Mucosa of descending colon (tissue), 3 donors: ENCODE measurements at regions not wholly inside any gene's neighbourhood (a gene's known extent, or its start where the extent isn't known, plus 50 kb on each side); places are given as distances from the start of the nearest gene placed in this dataset.
"Not testable (repeated sequence)": the region's sequence is repeated elsewhere in the genome, so short reads cannot be mapped to it uniquely, and the experiment has no call there.

Experiments used
- ATAC-seq: fragments of 200-7000 bp; cut with Tn5 transposase; one replicate; pipeline ENCODE4 v1.9.1; 2020; ENCODE audit warnings: mild to moderate bottlenecking, moderate library complexity
- DNase-seq, 3 donors: peaks; one replicate each; pipeline ENCODE4 v3.0.0-alpha.2; 2020
- H3K36me3 ChIP-seq: fragments of 200-600 bp; one replicate; pipeline ENCODE4 v1.8.0; 2021; ENCODE audit warnings: low read depth, mild to moderate bottlenecking
- H3K4me1 ChIP-seq: fragments of 200-600 bp; one replicate; pipeline ENCODE4 v1.8.0; 2021; ENCODE audit warnings: low read depth, mild to moderate bottlenecking
- H3K4me3 ChIP-seq: fragments of 200-600 bp; one replicate; pipeline ENCODE4 v1.8.0; 2021; ENCODE audit warnings: mild to moderate bottlenecking
- H3K9me3 ChIP-seq: fragments of 200-600 bp; one replicate; pipeline ENCODE4 v1.8.0; 2021; ENCODE audit warnings: mild to moderate bottlenecking
- intact Hi-C, 2 donors: fragments of 100-400 bp; cut with DNase I in 1 of 2; cut with micrococcal nuclease in 1 of 2; formaldehyde crosslinking; loops; one replicate each; pipeline versions ENCODE4 v1.11.0 to v1.11.1; 2022; cut with DNase I, micrococcal nuclease
- TF ChIP-seq, protein P1 (sequence below): fragments of 200-600 bp; IDR thresholded peaks from one replicate; pipeline ENCODE4 v1.8.0; 2022; ENCODE audit warnings: antibody characterized with exemption, mild to moderate bottlenecking
- donor health status: DM: no; HTN: no; CAD: no; lungs with moderate emphysema.
- donor health status: DM: no; HTN: no; CAD: no.
- donor health status: DM: no; HTN: yes; CAD: no.

DNA sequence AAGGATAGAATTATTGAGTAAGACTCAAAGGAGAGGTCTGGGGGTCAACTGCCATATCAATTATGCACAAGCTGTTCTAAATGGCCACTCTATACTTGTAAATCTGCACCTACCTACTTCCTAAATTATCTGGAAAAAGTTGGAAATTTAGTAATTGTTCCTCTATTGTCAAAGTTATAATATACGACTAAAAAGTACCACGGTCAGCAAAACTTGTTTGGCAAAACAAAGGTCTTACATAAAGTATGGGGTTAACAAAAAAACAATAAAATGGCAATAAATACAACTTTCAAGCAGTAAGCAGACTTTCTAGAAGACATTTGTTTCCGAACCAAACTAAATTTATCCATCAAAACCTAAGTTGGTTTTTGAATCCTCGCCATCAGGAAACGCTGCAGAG lies 309.7 kb downstream of the FRK start:
- H3K36me3 ChIP-seq = no peaks in the 10 kb centered on the region
- H3K4me3 ChIP-seq = no peak overlapping the region
- no peaks in the 10 kb centered on the region for H3K4me1 ChIP-seq
- no peak for DNase-seq
- no peaks in the 10 kb centered on the region for H3K9me3 ChIP-seq
- ATAC-seq = no peak
- intact Hi-C loops = no loop called here
- TF ChIP-seq, protein P1, sequence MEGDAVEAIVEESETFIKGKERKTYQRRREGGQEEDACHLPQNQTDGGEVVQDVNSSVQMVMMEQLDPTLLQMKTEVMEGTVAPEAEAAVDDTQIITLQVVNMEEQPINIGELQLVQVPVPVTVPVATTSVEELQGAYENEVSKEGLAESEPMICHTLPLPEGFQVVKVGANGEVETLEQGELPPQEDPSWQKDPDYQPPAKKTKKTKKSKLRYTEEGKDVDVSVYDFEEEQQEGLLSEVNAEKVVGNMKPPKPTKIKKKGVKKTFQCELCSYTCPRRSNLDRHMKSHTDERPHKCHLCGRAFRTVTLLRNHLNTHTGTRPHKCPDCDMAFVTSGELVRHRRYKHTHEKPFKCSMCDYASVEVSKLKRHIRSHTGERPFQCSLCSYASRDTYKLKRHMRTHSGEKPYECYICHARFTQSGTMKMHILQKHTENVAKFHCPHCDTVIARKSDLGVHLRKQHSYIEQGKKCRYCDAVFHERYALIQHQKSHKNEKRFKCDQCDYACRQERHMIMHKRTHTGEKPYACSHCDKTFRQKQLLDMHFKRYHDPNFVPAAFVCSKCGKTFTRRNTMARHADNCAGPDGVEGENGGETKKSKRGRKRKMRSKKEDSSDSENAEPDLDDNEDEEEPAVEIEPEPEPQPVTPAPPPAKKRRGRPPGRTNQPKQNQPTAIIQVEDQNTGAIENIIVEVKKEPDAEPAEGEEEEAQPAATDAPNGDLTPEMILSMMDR = no peak

DNA sequence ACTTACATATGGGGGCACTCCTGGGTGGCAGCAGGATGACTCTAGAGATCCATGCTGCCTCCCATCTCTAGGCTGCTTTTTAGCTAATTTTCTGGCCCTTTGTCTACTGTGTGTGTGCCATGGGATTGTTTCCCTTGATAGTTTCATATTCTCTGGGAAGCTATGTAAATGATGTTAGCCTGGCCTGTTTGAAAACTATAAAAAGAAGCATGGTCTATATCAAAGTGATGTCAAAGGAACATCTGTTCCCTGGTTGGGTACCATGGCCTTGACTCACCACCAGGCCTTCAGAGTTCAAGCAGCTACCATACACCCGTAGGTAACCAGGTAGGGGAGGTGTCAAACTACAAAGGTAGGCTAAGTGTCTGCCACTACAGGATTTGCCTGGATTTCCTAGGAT lies 310.4 kb downstream of the FRK start:
- no peak overlapping the region for H3K4me3 ChIP-seq
- H3K4me1 ChIP-seq = no peaks in the 10 kb centered on the region
- H3K36me3 ChIP-seq = no peaks in the 10 kb centered on the region
- DNase-seq (no peak), ATAC-seq (no peak)
- TF ChIP-seq, protein P1 = no peak
- intact Hi-C loops = no loop called here
- no peaks in the 10 kb centered on the region for H3K9me3 ChIP-seq

DNA sequence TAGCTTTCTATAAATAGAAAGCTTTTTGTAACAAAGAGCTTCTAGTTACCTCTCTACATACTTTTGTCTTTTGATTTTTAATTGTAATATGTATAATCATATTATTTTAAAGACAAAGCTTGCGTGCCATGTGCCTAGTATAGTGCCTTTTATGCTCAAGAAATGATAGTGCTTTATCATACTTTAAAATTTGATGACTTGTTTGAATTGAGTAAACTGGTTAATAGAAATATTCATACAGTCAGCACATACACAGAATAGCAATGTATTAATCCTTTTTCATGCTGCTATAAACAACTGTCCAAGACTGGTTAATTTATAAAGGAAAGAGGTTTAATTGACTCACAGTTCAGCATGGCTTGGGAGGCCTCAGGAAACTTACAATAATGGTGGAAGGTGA lies 313.0 kb downstream of the FRK start:
- intact Hi-C loops = no loop called here
- H3K36me3 ChIP-seq = no peaks in the 10 kb centered on the region
- H3K4me1 ChIP-seq = no peaks in the 10 kb centered on the region
- no peak for ATAC-seq
- TF ChIP-seq, protein P1 = no peak
- no peak overlapping the region for H3K4me3 ChIP-seq
- no peak for DNase-seq
- H3K9me3 ChIP-seq = no peaks in the 10 kb centered on the region

DNA sequence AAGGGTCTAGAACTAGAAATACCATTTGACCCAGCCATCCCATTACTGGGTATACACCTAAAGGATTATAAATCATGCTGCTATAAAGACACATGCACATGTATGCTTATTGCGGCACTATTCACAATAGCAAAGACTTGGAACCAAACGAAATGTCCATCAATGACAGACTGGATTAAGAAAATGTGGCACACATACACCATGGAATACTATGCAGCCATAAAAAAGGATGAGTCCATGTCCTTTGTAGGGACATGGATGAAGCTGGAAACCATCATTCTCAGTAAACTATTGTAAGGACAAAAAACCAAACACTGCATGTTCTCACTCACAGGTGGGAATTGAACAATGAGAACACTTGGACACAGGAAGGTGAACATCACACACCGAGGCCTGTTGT lies 314.1 kb downstream of the FRK start:
- H3K36me3 ChIP-seq, intact Hi-C loops, H3K4me3 ChIP-seq, ATAC-seq, DNase-seq, H3K9me3 ChIP-seq, H3K4me1 ChIP-seq: not testable (repeated sequence)

DNA sequence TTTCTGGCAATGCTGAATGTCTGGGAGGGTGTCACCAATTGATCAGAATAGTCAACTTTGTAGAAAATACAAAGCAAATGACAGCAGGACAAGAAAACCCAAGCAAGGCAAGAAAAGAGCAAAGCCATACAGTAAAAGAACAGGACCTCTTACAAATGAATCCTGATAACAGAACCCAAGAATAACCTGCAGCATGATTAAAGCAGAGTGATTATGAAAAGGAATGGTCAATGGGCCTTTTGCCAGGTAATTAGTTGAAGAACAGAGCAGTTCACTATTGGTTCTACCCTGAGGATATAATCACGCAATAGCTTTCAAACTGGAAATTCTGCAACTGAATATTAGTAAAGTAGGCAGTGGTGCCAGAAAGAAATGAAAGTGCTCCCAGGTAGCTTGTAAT lies 319.8 kb downstream of the FRK start:
- ATAC-seq (no peak), DNase-seq (no peak)
- no peak overlapping the region for H3K4me3 ChIP-seq
- no peaks in the 10 kb centered on the region for H3K36me3 ChIP-seq
- H3K9me3 ChIP-seq = no peaks in the 10 kb centered on the region
- no peaks in the 10 kb centered on the region for H3K4me1 ChIP-seq
- intact Hi-C loops = no loop called here
- TF ChIP-seq, protein P1 = no peak

DNA sequence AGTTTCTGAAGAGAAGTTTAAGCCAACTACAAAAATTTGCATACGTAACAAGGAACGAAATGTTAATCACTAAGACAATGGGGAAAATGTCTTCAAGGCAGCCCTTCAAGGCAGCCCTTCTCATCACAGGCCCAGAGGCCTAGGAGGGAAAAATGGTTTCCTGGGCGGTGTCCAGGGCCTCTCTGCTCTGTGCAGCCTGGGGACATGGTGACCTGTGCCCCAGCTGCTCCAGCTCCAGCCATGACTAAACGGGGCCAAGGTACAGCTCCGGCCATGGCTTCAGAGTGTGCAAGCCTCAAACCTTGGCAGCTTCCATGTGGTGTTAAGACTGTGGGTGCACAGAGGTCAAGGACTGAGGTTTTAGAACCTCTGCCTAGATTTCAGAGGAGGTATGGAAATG lies 325.1 kb downstream of the FRK start:
- Histone ChIP-seq H3K4me3 (no peak overlapping the region), H3K4me1 (no peaks in the 10 kb centered on the region), H3K36me3 (no peaks in the 10 kb centered on the region), H3K9me3 (no peaks in the 10 kb centered on the region)
- ATAC-seq = no peak
- TF ChIP-seq, protein P1 = no peak
- no peak for DNase-seq
- intact Hi-C loops = no loop called here
